ENCODE measurements at regions not wholly inside any gene's neighbourhood (a gene's known extent, or its start where the extent isn't known, plus 50 kb on each side); places are given as distances from the start of the nearest gene placed in this dataset.

DNA sequence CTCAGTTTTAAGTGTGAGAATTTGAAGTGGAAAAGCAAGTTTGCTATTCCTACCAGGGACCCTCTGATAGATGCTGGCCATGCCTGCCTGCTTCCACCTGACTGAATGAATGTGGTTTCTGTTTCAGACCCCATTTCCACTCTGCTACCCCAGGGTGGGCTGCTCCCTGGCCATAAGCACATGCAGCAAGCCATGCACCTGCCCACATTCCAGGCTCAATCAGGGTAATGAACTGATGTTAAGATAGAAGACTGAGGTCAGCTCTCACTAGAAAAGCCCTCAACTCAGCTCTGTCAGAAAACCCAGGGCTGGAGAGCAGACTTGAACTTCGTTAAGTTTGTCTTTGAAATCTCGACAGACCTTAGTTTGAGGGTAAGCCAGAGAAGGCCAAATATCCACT, 333.9 kb downstream of the CYRIA start:
- ATAC-seq (ENCODE audit: low read depth) = no peak
- Mint-ChIP-seq H3K27ac (no peak overlapping the region), H3K36me3 (no peaks in the 10 kb centered on the region), H3K4me1 (no peaks in the 10 kb centered on the region), H3K9me3 (no peaks in the 10 kb centered on the region), H3K4me3 (no peak overlapping the region), H3K27me3 (no peaks in the 10 kb centered on the region)
- DNase-seq = no peak
- POLR2A ChIA-PET = no interaction called here

DNA sequence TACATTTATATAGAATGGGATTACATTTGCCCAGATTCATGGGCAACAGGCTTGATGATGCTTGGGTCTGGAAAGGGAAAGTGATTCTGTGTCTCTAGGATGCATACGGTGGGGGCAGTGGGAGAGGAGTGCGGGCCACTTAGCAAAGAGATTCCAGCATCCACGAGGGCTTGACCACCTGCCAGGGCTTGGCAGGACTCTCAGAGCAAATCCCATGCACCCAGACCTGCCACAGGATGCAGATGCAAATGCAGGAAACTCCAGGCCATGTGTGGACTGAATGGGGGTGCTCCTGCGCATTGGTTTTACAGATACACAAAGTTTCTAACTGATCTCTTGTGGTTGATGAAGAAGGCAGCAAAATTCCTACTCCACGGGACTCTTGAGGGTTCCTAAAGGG, 334.7 kb downstream of the CYRIA start:
- POLR2A ChIA-PET = no interaction called here

DNA sequence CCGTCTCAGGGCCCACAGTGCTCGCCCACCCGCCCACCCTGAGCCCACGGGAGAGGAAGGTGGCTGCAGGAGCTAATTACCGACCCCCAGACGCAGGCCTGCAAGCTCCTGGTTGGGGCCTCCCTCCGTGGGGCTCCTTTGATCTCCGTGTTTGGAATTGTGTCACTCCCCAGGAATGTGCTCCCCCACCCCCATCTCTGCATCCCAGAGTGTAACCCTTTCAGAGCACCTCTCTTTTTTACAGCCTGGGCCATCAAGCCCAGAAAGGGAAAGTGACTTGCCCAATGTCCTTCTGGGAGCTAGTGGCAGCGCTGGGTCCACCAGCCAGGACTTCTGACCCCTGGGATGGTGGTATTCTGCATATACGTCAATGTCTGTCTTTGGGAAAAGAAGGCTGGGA, 335.1 kb downstream of the CYRIA start:
- H3K36me3 Mint-ChIP-seq = no peaks in the 10 kb centered on the region
- H3K9me3 Mint-ChIP-seq = no peaks in the 10 kb centered on the region
- no peak overlapping the region for H3K27ac Mint-ChIP-seq
- DNase-seq (no peak), ATAC-seq (ENCODE audit: low read depth) (no peak)
- POLR2A ChIA-PET = no interaction called here
- H3K4me1 Mint-ChIP-seq = no peaks in the 10 kb centered on the region
- no peak overlapping the region for H3K4me3 Mint-ChIP-seq
- no peaks in the 10 kb centered on the region for H3K27me3 Mint-ChIP-seq

More for the DNA sequence above, 334.7 kb downstream of the CYRIA start:
- Mint-ChIP-seq H3K9me3 (no peaks in the 10 kb centered on the region), H3K4me1 (no peaks in the 10 kb centered on the region), H3K4me3 (no peak overlapping the region), H3K36me3 (no peaks in the 10 kb centered on the region), H3K27me3 (no peaks in the 10 kb centered on the region), H3K27ac (no peak overlapping the region)
- no peak for ATAC-seq (ENCODE audit: low read depth)
- no peak for DNase-seq

DNA sequence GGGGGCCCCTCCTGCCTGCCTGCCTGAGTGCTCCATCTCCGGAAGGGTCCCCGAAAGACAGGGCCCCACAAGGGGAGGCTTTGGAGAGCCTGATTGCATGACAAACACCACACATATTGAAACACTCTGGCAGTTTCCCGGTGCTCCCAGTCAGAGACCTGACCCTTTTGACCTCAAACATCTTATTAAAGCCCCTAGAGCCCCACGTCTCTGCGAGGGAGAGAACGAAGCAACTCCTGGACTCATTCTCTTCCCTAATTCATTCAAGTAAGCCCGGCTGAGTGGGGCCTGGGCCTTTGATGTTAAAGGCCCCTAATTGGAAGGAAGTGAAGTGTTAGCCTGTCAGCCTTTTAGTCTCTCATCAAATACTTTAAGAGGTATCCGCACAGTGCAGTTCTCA, 335.6 kb downstream of the CYRIA start:
- no peak for ATAC-seq (ENCODE audit: low read depth)
- H3K4me3 Mint-ChIP-seq = no peak overlapping the region
- POLR2A ChIA-PET = no interaction called here
- H3K27me3 Mint-ChIP-seq = no peaks in the 10 kb centered on the region
- H3K4me1 Mint-ChIP-seq = no peaks in the 10 kb centered on the region
- H3K9me3 Mint-ChIP-seq = no peaks in the 10 kb centered on the region
- no peak for DNase-seq
- no peaks in the 10 kb centered on the region for H3K36me3 Mint-ChIP-seq
- no peak overlapping the region for H3K27ac Mint-ChIP-seq

DNA sequence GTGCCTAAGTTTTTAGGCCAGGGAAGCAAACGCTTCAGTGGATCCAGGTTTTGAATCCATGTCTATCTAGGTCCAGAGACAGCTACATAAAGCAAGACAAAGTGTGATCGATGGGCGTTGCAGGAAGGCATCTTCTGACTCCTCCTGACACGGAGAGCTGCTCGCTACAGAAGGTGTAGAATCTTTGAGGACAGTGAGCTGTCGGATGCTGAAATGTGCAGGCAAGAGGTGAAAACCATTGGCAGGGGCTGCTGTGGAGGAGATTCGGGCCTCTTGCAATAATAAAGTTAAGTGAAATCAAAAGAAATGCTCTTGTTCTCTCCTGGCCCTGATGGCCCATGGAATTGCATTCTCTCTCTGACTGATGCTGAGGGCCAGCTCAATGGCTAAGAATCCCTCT, 336.2 kb downstream of the CYRIA start:
- DNase-seq (no peak), ATAC-seq (ENCODE audit: low read depth) (no peak)
- Mint-ChIP-seq H3K9me3 (no peaks in the 10 kb centered on the region), H3K4me3 (no peak overlapping the region), H3K36me3 (no peaks in the 10 kb centered on the region), H3K27me3 (no peaks in the 10 kb centered on the region), H3K27ac (no peak overlapping the region), H3K4me1 (no peaks in the 10 kb centered on the region)
- POLR2A ChIA-PET = no interaction called here

DNA sequence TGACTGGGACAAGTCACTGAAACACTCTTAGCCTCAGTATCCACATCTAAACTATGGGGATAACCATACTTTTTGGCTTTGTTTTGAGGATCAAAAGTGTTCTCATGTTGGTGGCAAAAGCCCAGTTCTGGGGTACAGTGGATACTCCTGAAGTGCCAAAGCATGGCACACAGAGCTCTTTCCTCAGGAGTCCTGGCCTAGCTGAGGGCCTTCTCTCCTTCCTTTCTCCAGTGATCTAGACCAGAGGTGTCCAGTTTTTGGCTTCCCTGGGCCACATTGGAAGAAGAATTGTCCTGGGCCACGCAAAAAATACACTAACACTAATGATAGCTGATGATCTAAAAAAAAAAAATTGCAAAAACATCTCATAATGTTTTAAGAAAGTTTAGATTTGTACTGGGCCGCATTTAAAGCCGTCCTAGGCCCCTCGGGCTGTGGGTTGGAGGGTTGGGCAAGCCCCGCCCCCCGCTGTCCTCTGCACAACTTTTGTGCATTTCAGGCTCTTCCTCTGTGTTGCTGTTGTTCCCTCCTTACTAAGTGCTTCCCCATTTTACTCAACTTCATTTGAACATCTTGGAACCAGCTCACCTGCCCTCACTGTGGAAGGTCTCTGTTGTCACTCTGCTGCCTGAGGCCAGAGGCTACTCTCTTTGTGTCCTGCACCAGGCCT, 337.0 kb downstream of the CYRIA start:
- Mint-ChIP-seq H3K27ac (no peak overlapping the region), H3K4me3 (no peak overlapping the region), H3K4me1 (no peaks in the 10 kb centered on the region), H3K36me3 (no peaks in the 10 kb centered on the region), H3K9me3 (no peaks in the 10 kb centered on the region), H3K27me3 (no peaks in the 10 kb centered on the region)
- ATAC-seq (ENCODE audit: low read depth) (no peak), DNase-seq (no peak)
- POLR2A ChIA-PET = no interaction called here

DNA sequence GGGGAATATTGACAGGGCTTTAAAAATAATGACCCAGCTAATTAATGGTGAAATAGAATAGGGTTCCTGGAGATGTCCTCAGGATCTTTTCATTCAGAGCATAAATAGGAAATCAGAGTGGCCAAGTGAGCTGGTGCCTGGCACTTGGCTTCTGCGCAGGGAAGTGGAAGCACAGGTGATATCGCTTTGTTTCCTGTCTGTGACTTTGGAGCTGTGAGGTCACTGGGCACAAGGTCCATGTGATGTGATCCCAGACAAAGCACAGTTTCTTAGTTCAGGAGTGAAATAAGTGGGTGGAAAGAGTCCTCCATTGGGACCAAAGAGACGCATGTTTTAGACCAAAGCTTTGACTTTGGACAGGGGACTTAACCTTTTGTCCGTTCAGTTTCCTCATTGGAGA, 338.3 kb downstream of the CYRIA start:
- H3K27ac Mint-ChIP-seq = no peak overlapping the region
- ATAC-seq (ENCODE audit: low read depth) (no peak), DNase-seq (no peak)
- no peaks in the 10 kb centered on the region for H3K9me3 Mint-ChIP-seq
- POLR2A ChIA-PET = no interaction called here
- H3K4me1 Mint-ChIP-seq = no peaks in the 10 kb centered on the region
- H3K36me3 Mint-ChIP-seq = no peaks in the 10 kb centered on the region
- H3K4me3 Mint-ChIP-seq = no peak overlapping the region
- H3K27me3 Mint-ChIP-seq = no peaks in the 10 kb centered on the region

DNA sequence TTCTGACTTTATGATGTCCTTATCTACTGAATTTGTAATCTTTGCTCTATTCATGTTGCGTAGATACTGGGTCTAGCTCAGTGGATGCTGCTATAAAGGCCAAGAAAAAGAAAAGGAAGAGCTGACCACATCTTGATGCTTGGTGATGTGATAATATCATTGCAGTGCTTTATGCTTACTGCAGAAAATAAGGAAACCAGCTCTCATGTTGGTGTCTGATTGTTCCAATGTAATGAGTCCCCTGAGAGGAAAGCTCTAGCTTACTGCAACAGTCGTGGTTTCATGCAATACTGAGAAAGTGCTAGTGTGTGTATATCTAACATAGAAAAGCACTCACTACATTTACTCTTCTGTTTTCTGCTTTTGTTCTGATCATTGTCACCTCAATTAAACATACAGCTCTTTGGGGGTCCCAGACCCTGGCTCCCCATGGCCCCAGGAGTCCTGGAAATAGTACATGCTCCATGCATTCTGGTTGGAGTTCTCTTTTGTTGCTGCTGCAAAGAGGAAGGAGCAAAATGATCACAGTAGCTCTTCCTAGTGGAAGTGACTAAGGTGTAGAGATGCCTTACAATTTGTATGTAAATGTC, 338.8 kb downstream of the CYRIA start:
- no peaks in the 10 kb centered on the region for H3K27me3 Mint-ChIP-seq
- H3K36me3 Mint-ChIP-seq = no peaks in the 10 kb centered on the region
- ATAC-seq (ENCODE audit: low read depth) = no peak
- no peaks in the 10 kb centered on the region for H3K4me1 Mint-ChIP-seq
- no peak overlapping the region for H3K27ac Mint-ChIP-seq
- DNase-seq = no peak
- H3K9me3 Mint-ChIP-seq = no peaks in the 10 kb centered on the region
- POLR2A ChIA-PET = no interaction called here
- no peak overlapping the region for H3K4me3 Mint-ChIP-seq

DNA sequence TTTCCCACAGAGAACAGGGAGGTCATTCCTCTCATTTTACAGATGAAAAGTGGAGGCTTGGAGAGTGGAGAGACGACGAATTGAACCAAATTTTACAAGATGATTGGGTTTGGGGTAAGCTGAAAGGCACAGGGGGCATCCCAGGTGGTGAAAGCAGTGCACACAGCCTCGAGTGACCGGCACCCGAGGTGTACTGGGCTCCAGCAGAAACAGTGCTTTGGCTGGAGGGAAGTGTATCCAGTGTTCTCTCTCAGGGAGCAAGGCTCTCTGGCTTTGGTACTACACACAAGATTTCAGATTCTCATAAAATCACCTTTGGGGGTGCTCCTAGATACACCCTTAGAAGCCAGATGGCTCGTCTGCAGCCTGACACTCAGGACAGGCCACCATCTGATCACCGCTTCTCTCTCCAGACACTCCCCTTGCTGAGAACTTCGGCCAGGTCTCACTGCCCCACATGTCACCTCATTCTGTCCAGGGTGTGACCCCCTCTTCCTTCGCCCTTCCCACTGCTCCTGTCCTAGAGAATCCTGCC, 339.6 kb downstream of the CYRIA start:
- H3K27ac Mint-ChIP-seq = no peak overlapping the region
- H3K4me3 Mint-ChIP-seq = no peak overlapping the region
- no peaks in the 10 kb centered on the region for H3K9me3 Mint-ChIP-seq
- ATAC-seq (ENCODE audit: low read depth) (no peak), DNase-seq (no peak)
- H3K4me1 Mint-ChIP-seq = no peaks in the 10 kb centered on the region
- no peaks in the 10 kb centered on the region for H3K27me3 Mint-ChIP-seq
- POLR2A ChIA-PET = no interaction called here
- no peaks in the 10 kb centered on the region for H3K36me3 Mint-ChIP-seq

DNA sequence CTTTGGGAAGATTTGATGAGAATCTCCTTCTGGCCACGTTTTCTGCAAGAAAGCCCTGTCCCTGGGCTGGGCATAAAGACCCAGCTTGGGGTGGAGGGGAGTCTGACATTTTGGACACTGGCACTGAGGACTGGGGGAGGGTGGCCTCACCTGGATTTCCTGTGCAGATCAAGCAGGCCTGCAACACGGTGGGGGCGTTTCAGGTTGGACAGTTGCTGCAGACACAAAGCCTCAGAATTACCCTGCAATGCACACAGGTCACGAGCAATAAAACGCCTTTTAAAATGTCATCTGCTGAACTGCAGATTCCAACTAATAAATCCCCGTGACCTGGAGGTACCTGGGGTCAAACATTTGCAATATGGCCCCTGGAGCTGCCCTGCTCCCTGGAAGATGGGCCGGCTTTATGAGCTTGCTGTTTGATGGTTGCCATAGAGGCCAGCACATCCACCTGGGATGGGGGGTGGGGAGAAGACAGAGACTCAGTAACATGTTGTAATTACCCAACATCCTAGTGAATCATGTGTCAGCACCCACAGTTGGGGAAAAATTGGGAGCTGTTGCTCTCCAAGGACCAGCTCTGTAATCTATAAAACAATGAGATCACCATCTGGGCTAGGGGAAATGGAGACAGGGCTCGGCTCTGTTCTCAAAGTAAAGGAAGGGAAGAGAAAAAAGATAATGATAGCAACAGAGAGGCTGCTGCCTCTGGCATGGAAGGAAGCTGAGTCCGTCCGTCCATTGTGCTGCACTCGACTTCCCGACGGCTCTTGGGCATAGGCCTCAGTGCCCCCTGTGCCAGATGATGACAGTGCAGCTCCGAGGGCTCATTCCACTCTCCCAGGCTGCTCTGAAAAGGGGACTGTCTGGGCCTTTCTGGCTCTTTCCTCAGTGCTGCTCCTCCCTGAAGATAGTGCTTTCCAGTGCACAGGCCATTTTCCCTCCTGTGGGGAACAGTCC, 340.3 kb downstream of the CYRIA start:
- DNase-seq = no peak
- Mint-ChIP-seq H3K9me3 (no peaks in the 10 kb centered on the region), H3K27me3 (no peaks in the 10 kb centered on the region), H3K27ac (no peak overlapping the region), H3K4me3 (no peak overlapping the region), H3K36me3 (no peaks in the 10 kb centered on the region), H3K4me1 (no peaks in the 10 kb centered on the region)
- no peak for ATAC-seq (ENCODE audit: low read depth)
- POLR2A ChIA-PET = no interaction called here

DNA sequence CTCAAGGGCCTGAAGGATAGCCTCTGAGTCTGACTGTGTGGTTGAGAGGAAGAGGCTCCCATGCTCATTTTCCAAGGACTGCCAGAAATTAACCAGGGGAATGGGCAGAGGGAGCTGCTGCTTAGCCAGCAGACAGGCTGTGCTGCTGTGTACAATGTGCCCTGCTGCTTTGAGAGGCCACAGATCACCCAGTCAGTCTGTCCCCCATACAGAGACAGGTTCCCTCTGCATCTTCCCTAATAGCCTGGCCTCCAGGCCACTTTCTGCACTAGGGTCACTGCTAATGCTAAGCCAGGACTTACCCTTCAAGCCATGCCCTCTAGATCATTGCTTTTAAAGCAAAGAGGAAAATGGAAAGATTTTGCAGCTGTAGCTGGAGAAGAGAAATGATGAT, 341.1 kb downstream of the CYRIA start:
- Mint-ChIP-seq H3K27ac (no peak overlapping the region), H3K36me3 (no peaks in the 10 kb centered on the region), H3K4me1 (no peaks in the 10 kb centered on the region), H3K9me3 (no peaks in the 10 kb centered on the region), H3K4me3 (no peak overlapping the region), H3K27me3 (no peaks in the 10 kb centered on the region)
- DNase-seq (no peak), ATAC-seq (ENCODE audit: low read depth) (no peak)
- POLR2A ChIA-PET = no interaction called here

DNA sequence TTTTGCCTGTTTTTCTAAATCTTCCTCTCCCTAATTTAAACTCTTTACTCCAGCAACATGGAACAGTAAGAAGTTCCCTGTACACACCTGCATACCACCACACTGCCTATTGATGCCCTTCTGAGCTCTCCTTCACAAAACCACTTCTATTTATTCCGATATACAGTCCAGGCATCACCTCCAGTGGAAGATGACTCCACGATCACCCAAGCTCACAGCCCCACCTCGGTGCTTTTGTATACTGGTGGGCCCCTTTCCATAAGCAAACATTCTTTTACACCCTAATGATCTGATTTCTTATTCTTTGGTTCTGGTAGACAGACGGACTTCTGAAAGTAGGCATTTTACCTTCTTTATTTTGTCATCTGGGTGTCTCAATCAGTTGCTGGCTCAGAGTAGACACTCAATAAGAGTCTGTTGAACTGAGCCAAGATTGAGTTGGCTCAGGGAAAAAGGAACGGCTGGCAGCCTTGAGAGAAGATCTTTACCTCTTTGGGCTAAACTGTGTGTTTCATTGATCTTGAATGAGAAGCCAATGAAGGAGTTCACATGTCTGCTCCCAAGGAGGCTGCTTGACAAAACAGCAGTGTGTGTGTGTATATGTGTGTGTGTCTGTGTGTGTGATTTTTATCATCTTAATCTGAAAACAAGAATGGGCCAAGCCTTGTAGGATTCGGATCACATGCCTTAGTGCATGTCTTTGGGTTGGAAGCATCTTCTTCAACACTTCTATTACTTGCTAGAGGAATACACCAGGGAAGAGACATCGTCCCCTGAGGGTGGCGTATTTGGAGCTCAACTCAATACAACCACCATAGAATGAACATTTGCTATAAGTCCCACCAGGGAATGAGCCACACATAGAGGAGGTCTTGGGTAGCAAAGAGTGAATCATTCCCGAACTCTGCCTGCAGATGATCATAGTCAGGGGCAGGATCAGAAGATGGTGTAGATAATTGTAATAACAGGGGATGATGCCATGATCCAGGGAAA, 341.8 kb downstream of the CYRIA start:
- Mint-ChIP-seq H3K36me3 (no peaks in the 10 kb centered on the region), H3K9me3 (no peaks in the 10 kb centered on the region), H3K4me1 (no peaks in the 10 kb centered on the region), H3K27ac (no peak overlapping the region), H3K27me3 (no peaks in the 10 kb centered on the region), H3K4me3 (no peak overlapping the region)
- POLR2A ChIA-PET = no interaction called here
- ATAC-seq (ENCODE audit: low read depth) = no peak
- DNase-seq = no peak

DNA sequence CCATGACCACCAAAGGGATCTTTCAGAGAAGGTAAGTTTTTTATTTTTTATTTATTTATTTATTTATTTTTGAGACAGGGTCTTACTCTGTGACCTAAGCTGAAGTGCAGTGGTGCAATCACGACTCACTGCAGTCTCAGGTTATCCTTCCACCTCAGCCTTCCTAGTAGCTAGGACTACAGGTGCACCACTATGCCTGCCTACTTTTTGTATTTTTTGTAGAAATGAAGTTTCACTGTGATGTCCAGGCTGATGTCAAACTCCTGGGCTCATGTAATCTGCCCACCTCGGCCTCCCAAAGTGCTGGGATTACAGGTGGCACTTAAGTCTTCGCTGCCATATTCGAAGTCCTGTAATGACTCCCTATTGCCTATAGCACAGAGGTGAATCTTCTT, 342.5 kb downstream of the CYRIA start:
- DNase-seq (no peak), ATAC-seq (ENCODE audit: low read depth) (no peak)
- POLR2A ChIA-PET = no interaction called here
- Mint-ChIP-seq H3K4me1 (no peaks in the 10 kb centered on the region), H3K9me3 (no peaks in the 10 kb centered on the region), H3K27me3 (no peaks in the 10 kb centered on the region), H3K4me3 (no peak overlapping the region), H3K36me3 (no peaks in the 10 kb centered on the region), H3K27ac (no peak overlapping the region)

Data from activated naive CD8-positive, alpha-beta T cell treated with anti-CD3 and anti-CD28 coated beads, Interleukin-2, amount 10 ng/mL, durations not matched to agents 7 days and 5 days (primary cell).